H9 (cell line): ENCODE measurements at regions not wholly inside any gene's neighbourhood (a gene's known extent, or its start where the extent isn't known, plus 50 kb on each side); places are given as distances from the start of the nearest gene placed in this dataset.

ENCODE experiments used
- DNase-seq: peaks from one replicate; pipeline ENCODE4 v3.0.0-alpha.2; 2017
- H2AFZ ChIP-seq: one replicate; pipeline ENCODE4 v1.6.1; 2013; ENCODE audit warnings: mild to moderate bottlenecking, low read length, control low read depth, moderate library complexity
- H2AK5ac ChIP-seq: 2 replicates; pipeline ENCODE4 v1.6.1; 2013; ENCODE audit warnings: low read length, control low read depth, mixed read lengths; ENCODE audit not compliant: insufficient read length
- H2BK120ac ChIP-seq: one replicate; pipeline ENCODE4 v1.6.1; 2013; ENCODE audit warnings: low read depth, mild to moderate bottlenecking, low read length, control low read depth, inconsistent platforms; ENCODE audit not compliant: poor library complexity, severe bottlenecking
- H2BK12ac ChIP-seq: 2 replicates; pipeline ENCODE4 v1.6.1; 2013; ENCODE audit warnings: low read length, control low read depth, mixed read lengths, low read depth; ENCODE audit not compliant: insufficient read length
- H2BK15ac ChIP-seq: 2 replicates; pipeline ENCODE4 v1.6.1; 2013; ENCODE audit warnings: low read depth, low read length, control low read depth
- H2BK20ac ChIP-seq: one replicate; pipeline ENCODE4 v1.6.1; 2013; ENCODE audit warnings: low read depth, mild to moderate bottlenecking, low read length, control low read depth, inconsistent platforms; ENCODE audit not compliant: poor library complexity, severe bottlenecking
- H2BK5ac ChIP-seq: 2 replicates; pipeline ENCODE4 v1.6.1; 2013; ENCODE audit warnings: low read length, control low read depth, mixed read lengths; ENCODE audit not compliant: insufficient read length
- H3K14ac ChIP-seq: 2 replicates; pipeline ENCODE4 v1.6.1; 2013; ENCODE audit warnings: low read length, control low read depth; ENCODE audit not compliant: insufficient read depth
- H3K18ac ChIP-seq: 2 replicates; pipeline ENCODE4 v1.6.1; 2013; ENCODE audit warnings: low read depth, mild to moderate bottlenecking, mixed read lengths, low read length, control low read depth; ENCODE audit not compliant: insufficient read length
- H3K23ac ChIP-seq: 2 replicates; pipeline ENCODE4 v1.6.1; 2013; ENCODE audit warnings: low read length, control low read depth, mixed read lengths, low read depth; ENCODE audit not compliant: insufficient read length
- H3K23me2 ChIP-seq: 2 replicates; pipeline ENCODE4 v1.6.1; 2013; ENCODE audit warnings: low read depth, mild to moderate bottlenecking, mixed read lengths, low read length, control low read depth; ENCODE audit not compliant: insufficient read length, poor library complexity, severe bottlenecking
- H3K27ac ChIP-seq: 2 replicates; pipeline ENCODE4 v1.5.1; 2013; ENCODE audit warnings: low read length, control low read depth, mixed read lengths, low read depth; ENCODE audit not compliant: insufficient read length
- H3K27me3 ChIP-seq: 2 replicates; pipeline ENCODE4 v1.6.1; 2013; ENCODE audit warnings: low read length, control low read depth, inconsistent platforms; ENCODE audit not compliant: insufficient read depth
- H3K4ac ChIP-seq: 2 replicates; pipeline ENCODE4 v1.6.1; 2013; ENCODE audit warnings: low read depth, mild to moderate bottlenecking, control low read depth, inconsistent platforms, low read length, moderate library complexity
- H3K4me1 ChIP-seq: 2 replicates; pipeline ENCODE4 v1.6.1; 2013; ENCODE audit warnings: low read length, control low read depth, inconsistent platforms; ENCODE audit not compliant: insufficient read depth
- H3K4me2 ChIP-seq: 2 replicates; pipeline ENCODE4 v1.6.1; 2013; ENCODE audit warnings: low read length, control low read depth, mixed read lengths; ENCODE audit not compliant: insufficient read length, insufficient read depth
- H3K56ac ChIP-seq: 2 replicates; pipeline ENCODE4 v1.6.1; 2013; ENCODE audit warnings: low read depth, mild to moderate bottlenecking, mixed read lengths, low read length, control low read depth; ENCODE audit not compliant: insufficient read length
- H3K79me1 ChIP-seq: 2 replicates; pipeline ENCODE4 v1.6.1; 2013; ENCODE audit warnings: low read depth, mild to moderate bottlenecking, moderate library complexity, low read length, control low read depth, inconsistent platforms; ENCODE audit not compliant: insufficient read depth, poor library complexity, severe bottlenecking
- H3K79me2 ChIP-seq: 2 replicates; pipeline ENCODE4 v1.6.1; 2013; ENCODE audit warnings: low read length, control low read depth, inconsistent platforms; ENCODE audit not compliant: insufficient read depth
- H3K9ac ChIP-seq: 2 replicates; pipeline ENCODE4 v1.6.1; 2013; ENCODE audit warnings: low read length, control low read depth, mixed read lengths; ENCODE audit not compliant: insufficient read length; ENCODE audit errors: extremely low read depth
- H3K9me3 ChIP-seq: one replicate; pipeline ENCODE4 v1.6.1; 2013; ENCODE audit warnings: low read depth, low read length, inconsistent platforms; ENCODE audit not compliant: control insufficient read depth
- H3T11ph ChIP-seq: one replicate; pipeline ENCODE4 v1.6.1; 2013; ENCODE audit warnings: mild to moderate bottlenecking, low read length, control low read depth, inconsistent platforms
- H4K20me1 ChIP-seq: one replicate; pipeline ENCODE4 v1.6.1; 2013; ENCODE audit not compliant: control insufficient read depth, insufficient read length, insufficient read depth
- H4K5ac ChIP-seq: 2 replicates; pipeline ENCODE4 v1.6.1; 2013; ENCODE audit warnings: low read depth, mild to moderate bottlenecking, mixed read lengths, low read length, control low read depth; ENCODE audit not compliant: insufficient read length
- H4K8ac ChIP-seq: replicated peaks from 2 replicates; pipeline ENCODE4 v1.6.1; 2013; ENCODE audit warnings: low read length, control low read depth, mixed read lengths, low read depth; ENCODE audit not compliant: insufficient read length
- H4K91ac ChIP-seq: 2 replicates; pipeline ENCODE4 v1.6.1; 2013; ENCODE audit warnings: low read depth, mild to moderate bottlenecking, moderate library complexity, mixed read lengths, low read length, control low read depth; ENCODE audit not compliant: insufficient read length
- H3K27ac Mint-ChIP-seq, 3 experiments: 2 replicates in 2 of 3; 3 replicates in 1 of 3; pipeline ENCODE4 v1.8.0; 2020 to 2021; ENCODE audit warnings: mixed read lengths in 3 of 3, mild to moderate bottlenecking in 1 of 3, moderate library complexity in 1 of 3
- H3K27me3 Mint-ChIP-seq: 2 replicates; pipeline ENCODE4 v1.8.0; 2021; ENCODE audit warnings: low read depth, mild to moderate bottlenecking, moderate library complexity, mixed read lengths
- H3K36me3 Mint-ChIP-seq, 3 experiments: 2 replicates in 2 of 3; 3 replicates in 1 of 3; pipeline ENCODE4 v1.8.0; 2020 to 2021; ENCODE audit warnings: low read depth in 3 of 3, mixed read lengths in 3 of 3; ENCODE audit not compliant: insufficient read depth in 1 of 3
- H3K4me1 Mint-ChIP-seq, 2 experiments: 2 replicates each; pipeline ENCODE4 v1.8.0; 2020; ENCODE audit warnings: mixed read lengths in 2 of 2
- H3K4me3 Mint-ChIP-seq, 2 experiments: 2 replicates in 1 of 2; 3 replicates in 1 of 2; pipeline ENCODE4 v1.8.0; 2020 to 2021; ENCODE audit warnings: mild to moderate bottlenecking in 2 of 2, mixed read lengths in 2 of 2, moderate library complexity in 1 of 2
- H3K9me3 Mint-ChIP-seq, 2 experiments: 2 replicates in 1 of 2; 3 replicates in 1 of 2; pipeline ENCODE4 v1.8.0; 2020; ENCODE audit warnings: mild to moderate bottlenecking in 2 of 2, mixed read lengths in 2 of 2, moderate library complexity in 1 of 2
- CTCF ChIP-seq: fragments of 200-600 bp; sonication (generic); conservative IDR thresholded peaks from 3 replicates; pipeline ENCODE4 v1.8.0; 2021; ENCODE audit warnings: antibody characterized with exemption, mild to moderate bottlenecking
- WGBS: extraction: QIAGEN DNeasy Blood & Tissue Kit; methylation state at CpG from one replicate; pipeline ENCODE4 v1.1.7; 2013; ENCODE audit warnings: missing lambda C conversion rate, low lambda C conversion rate, mixed read lengths; ENCODE audit not compliant: insufficient read length; ENCODE audit errors: extremely low coverage; 5-methylcytosine and 5-hydroxymethylcytosine counted together

DNA sequence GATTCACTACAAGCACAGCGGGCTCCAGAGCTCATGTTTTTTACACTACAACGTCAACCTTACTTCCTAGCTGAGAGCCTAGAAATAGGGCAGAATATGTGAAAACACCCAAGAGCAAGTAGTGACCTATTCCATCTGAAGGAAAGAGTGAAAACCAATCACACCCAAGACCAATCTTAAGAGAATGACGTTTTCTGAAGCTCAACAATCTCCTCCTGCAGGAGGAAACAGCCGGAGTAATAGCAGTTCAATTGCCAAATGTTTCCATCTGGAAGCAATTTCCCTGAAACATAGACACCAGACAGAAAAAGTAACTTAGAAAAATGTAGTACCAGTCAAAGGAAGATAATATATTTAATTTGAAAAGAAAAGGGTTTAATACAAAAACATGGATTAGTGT, 142.4 kb downstream of the ANXA5 start:
- Histone ChIP-seq H3K4ac (no peak overlapping the region), H3K23ac (no peak overlapping the region), H2BK5ac (no peak overlapping the region), H4K20me1 (no peaks in the 10 kb centered on the region), H4K91ac (no peak overlapping the region), H2BK12ac (no peak overlapping the region), H3K27ac (no peak overlapping the region), H3K79me2 (no peaks in the 10 kb centered on the region), H3K18ac (no peak overlapping the region), H4K8ac (no peak overlapping the region), H3K9ac (no peak overlapping the region), H3K79me1 (no peaks in the 10 kb centered on the region), H3K27me3 (no peaks in the 10 kb centered on the region), H3K4me2 (no peak overlapping the region), H3K4me1 (no peaks in the 10 kb centered on the region), H3K14ac (no peak overlapping the region), H2BK20ac (no peak overlapping the region), H3K56ac (no peak overlapping the region), H4K5ac (no peak overlapping the region), H2BK120ac (no peak overlapping the region), H2AFZ (no peak overlapping the region), H3K23me2 (no peaks in the 10 kb centered on the region), H2BK15ac (no peak overlapping the region), H3K9me3 (no peaks in the 10 kb centered on the region), H3T11ph (no peak overlapping the region), H2AK5ac (no peak overlapping the region)
- WGBS, result no CpG with 5 or more reads among the region's 4 CpGs
- H3K27ac Mint-ChIP-seq, result no peak overlapping the region
- no peak for TF ChIP-seq CTCF
- no peaks in the 10 kb centered on the region; the same call in 1 of the 2 replicates for H3K27me3 Mint-ChIP-seq
- no peaks in the 10 kb centered on the region for H3K36me3 Mint-ChIP-seq
- H3K4me3 Mint-ChIP-seq, result no peak overlapping the region
- no peaks in the 10 kb centered on the region for H3K9me3 Mint-ChIP-seq
- H3K4me1 Mint-ChIP-seq, result peaks cover 0 to 5% of the 10 kb centered on the region in 2 experiments; a peak in 1 of 4 replicates
- DNase-seq, result no peak
